GM19452 (cell line): ENCODE measurements at regions not wholly inside any gene's neighbourhood (a gene's known extent, or its start where the extent isn't known, plus 50 kb on each side); places are given as distances from the start of the nearest gene placed in this dataset.
"Not testable (repeated sequence)": the region's sequence is repeated elsewhere in the genome, so short reads cannot be mapped to it uniquely, and the experiment has no call there.

Source experiments
- ATAC-seq: cut with Tn5 transposase; IDR thresholded peaks from one replicate; pipeline ENCODE4 v1.9.1; 2021; ENCODE audit not compliant: unreplicated experiment

DNA sequence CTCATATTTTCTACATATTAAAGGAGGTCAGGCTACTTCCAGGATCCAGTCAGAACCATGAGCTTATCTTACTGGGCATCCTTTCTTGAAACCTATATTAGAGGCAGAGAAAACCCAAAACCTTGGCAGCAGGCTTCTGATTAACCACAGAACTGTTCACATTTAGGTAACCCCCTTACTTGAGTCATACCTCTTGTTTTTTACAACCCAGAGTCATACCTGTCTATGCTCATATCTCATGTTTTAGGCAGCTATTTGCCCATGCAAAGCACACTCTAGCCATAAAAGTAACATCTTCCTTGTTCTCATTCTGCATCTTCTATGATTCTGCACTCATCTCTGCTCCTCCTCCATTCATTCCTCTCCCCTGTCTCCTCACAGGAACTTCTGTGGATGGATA lies 138.0 kb upstream of the SMIM31 start:
- no peak for ATAC-seq

DNA sequence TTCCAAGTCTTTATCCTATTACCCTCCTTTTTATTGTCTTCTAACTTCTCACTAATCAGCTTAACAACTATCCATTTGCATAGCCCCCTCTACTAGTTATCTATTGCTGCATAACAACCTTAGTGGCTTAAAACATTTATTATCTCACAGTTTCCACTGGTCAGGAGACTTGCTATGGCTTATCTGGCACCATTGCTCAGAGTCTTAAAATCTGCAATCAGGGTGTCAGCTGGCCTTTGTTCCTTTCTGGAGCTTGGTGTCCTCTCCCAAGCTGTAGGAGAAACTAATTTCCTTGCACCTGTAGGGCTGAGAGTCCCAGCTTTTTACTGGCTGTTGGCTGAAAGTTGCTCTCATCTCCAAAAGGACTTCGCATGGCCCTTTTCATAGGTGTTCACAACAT lies 137.0 kb upstream of the SMIM31 start:
- ATAC-seq, result no peak

DNA sequence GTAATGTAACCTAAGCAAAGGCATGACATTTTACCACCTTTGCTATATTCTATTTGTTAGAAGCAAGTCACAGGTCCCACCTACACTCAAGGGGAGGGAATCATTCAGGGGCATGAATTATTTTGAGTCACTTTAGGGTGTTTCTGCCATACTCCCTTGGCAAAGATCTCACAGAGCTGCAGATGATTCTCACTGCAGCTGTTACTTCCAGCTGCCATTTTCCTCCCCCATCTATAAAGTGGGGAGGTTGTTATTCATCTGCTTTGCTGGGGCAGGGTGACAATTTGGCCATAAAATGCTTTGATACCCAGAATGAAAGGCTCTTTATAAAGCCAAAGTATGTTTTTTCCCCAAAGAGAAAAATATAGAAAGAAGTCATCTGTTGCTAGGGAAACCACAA lies 136.5 kb upstream of the SMIM31 start:
- ATAC-seq, result no peak

DNA sequence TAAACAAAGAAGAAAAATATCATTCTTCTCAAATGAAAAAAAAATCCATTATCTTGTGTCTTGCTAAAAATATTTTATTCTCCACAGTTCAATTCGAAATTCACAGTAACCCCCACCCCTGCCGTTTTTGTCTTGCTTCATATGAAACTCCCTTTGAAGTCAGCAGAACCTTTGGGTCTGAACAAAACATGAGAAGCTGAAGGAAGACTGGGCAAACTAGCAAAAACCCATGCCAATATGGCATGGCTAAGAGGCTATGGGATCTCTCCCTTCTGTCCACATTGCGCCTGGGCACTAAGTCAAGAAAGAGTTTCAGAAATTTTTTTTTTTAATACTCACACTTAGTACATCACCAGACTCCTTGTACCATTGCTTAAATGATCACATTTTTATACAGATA lies 136.0 kb upstream of the SMIM31 start:
- ATAC-seq, result no peak

DNA sequence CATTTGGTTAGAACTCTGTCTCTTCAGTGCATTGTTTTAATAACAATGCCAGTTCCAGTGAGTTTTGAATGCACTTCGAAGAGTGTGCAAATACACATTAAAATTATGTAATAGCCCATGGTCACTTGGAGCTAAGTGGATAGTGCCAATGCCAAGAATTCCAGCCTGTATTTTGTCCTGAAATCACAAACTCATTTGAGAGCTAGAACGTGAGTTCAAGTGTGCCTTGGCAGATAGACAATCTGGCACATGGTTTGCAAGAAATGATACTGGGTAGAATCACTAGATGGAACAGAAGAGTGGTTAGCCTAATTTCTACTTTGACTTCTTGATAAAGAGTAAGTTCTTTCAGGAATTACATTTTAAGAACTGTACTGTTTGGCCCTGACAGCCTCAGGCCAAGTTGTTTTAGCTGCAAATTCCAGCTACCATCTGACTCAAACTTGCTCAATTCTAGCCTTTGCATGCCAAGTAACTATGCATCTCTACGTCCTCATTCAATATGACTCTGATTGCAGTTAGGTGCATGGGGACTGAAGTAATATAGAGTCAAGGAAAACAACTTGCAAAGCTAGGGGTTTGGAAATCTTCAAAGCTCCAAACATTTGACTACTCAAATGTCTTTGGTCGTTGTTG lies 131.9 kb upstream of the SMIM31 start:
- no peak for ATAC-seq

DNA sequence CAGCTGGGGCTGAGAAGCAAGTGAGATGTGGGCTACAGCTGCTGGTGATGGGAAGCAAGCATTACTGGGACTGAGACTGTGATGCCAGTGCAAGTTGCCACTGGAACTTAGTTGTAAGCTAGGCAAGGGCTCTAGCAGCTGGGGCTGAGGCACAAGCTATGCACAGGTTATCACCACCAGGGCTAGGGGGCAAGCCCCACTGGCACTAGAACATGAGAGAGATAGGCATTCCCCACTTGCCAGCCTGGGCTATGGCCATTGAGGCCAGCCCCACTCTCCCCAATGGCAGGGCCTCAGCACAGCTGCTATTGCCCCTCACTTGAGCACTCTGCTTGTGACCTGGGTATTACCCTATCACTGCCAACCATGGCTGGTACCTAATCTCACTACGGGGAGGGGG lies 130.8 kb upstream of the SMIM31 start:
- no peak for ATAC-seq

DNA sequence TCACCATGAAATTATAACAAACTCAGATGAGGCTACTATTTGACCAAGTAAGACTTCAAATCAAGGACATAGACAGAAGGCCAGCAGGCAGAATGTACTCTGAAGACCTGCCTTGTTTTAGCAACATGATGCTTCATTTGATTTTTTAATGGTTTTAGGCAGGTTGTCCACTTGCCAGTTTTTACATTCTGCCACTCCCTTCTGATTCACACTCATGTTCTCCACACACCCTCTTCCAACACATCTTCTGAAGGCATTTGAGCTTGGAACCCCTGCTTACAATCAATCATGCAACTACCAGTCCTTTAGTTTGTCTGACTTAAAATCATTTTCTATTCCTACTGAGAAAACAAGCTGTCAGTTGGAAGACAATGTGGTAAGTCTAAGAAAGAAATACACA lies 114.9 kb upstream of the SMIM31 start:
- ATAC-seq, result no peak

DNA sequence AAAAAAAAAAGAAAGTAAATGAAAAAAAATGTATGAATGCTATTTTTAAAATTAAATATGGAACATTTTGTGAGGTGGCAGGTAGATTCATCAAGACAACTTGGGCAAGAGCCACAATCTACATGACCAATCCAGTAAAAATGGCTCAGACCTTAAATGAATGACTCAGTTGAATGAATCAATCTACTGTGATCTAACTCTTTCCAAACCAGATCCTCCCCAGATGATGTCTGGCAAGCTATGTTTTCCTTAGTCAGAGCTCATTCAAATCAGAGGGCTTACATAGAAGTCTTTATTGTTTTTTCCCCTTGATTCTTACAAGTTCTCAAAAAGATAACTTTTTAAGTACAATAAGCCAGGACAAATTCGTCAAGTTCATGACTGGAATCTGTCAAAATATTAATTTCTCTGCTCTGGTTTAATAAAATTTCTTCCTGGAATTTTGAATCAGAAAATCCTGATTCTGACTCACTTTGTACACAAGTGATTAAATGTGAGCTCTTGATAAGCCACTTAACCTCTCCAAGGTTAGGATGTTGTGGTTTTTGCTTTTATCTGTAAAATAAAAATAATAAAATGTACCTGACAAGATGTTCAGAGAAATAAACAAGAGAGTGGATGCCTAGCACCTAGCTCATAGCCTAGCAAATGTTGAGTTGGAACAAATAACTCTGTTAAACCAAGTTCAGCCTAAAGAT lies 105.6 kb upstream of the SMIM31 start:
- ATAC-seq, result no peak

DNA sequence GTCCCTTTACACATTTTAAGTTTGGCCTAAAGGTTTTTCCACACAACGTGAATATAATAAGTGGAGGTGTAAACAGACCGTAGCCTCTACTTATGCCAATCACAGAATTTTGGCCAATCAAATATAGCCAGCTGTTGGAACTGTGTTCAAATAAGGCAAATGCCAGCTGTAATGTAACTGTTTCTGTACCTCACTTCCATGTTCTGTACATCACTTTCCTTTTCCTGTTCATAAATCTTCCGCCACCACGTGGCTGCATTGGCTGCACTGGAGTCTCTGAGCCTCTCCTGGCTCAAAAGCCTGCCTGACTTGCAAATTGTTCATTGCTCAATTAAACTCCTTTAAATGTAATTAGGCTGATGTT lies 105.1 kb upstream of the SMIM31 start:
- ATAC-seq, result no peak

DNA sequence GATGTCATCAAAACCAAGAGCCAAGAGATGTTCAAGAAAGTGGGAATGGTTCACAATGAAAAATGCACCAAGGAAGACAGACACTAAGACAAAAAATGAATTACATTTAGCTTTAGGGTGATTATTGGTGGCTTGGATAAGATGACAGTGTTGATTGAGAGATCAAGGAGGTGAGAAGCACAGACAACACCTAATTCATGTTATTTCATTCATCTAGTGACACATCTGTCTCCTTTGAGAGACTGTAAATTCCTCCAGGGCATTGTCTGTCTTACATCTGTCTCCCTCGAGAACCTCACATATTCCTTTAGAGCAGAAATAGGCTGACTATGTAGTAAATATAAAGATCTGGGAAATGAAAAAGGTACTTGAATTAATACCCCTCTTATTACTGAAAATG lies 94.2 kb upstream of the SMIM31 start:
- ATAC-seq, result no peak

DNA sequence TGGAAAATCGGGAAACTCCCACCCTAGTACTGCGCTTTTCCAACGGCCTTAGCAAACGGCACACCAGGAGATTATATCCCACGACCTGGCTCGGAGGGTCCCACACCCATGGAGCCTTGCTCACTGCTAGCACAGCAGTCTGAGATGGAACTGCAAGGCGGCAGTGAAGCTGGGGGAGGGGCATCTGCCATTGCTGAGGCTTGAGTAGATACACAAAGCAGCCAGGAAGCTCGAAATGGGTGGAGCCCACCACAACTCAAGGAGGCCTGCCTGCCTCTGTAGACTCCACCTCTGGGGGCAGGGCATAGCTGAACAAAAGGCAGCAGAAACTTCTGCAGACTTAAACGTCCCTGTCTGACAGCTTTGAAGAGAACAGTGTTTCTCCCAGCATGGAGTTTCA lies 77.8 kb upstream of the SMIM31 start:
- not testable (repeated sequence) for ATAC-seq

DNA sequence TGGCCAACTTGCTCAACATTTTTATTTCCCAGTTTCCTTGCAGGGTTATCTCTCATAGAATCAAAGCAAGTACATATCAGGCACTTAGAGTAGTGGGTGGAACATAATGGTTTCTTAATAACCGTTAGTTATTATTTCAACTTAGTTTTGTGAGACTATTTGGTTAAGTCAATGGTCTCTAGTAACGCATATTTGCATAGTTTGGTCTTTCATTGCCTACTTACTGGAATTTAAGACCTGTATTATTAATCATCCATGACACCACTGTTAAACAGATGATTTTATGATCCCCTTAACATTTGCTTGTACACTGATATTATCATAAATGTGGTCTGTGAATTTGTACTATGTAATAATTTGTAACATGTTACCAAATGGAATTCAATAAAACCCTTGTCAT lies 70.9 kb upstream of the SMIM31 start:
- ATAC-seq, result no peak

DNA sequence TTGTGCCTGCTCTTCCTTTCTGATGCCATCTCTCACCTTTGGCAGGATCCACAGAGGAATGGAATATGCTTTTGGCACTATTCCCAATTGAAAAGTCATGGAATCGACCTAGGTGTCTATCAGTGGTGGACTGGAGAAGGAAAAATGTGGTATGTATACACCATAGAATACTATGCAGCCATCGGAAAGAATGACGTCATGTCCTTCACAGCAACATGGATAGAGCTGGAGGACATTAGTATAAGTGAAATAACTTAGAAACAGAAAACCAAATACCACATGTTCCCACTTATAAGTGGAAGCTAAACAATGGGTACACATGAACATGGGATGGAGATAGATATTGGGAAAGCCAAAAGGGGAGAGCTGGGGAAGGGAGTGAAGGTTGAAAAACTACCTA lies 58.3 kb upstream of the SMIM31 start:
- no peak for ATAC-seq

DNA sequence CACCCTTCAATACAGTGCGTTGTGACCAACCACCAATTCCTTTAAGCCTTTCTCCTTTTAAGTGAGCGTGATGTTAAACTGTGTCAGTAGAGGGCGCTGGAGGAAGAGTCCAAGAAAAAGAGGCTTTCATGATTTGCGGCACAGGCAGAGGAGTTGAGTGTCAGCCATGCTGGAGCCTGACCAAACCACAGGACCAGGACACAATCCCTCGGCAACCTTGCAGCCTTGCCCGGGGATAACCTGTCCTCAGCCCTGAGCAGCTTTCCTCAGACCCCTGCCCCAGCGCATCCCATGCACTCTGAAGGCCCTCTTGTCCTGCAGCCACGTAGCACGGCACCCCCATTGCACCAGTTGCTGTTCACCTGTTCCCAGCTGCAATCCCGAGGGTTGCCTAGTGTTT lies 53.5 kb upstream of the SMIM31 start:
- no peak for ATAC-seq

DNA sequence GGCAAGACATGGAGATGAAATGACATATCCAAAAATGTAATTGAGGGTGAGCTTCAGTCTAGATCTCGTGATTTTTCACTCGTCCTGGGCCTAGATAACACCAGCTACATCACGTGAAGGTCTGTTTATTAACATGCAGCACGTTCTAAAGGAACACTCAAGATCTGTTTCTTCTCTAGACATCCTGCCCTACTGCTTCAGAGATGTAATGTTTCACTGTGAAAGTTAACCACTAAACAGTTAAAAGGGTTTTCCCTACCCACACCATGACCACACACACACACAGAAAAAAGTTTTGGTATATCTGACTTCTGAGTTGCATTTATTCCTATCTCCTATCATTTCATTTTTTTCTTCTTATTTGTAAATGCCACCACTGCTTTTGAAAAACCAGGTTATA lies 52.3 kb upstream of the SMIM31 start:
- peak; percentile 86 for ATAC-seq
